Thyroid gland (tissue), 4 donors: ENCODE measurements at regions not wholly inside any gene's neighbourhood (a gene's known extent, or its start where the extent isn't known, plus 50 kb on each side); places are given as distances from the start of the nearest gene placed in this dataset.

Experiments
- POLR2A ChIP-seq, 2 donors: fragments of 450-650 bp; IDR thresholded peaks; one replicate each; pipeline ENCODE4 v1.6.1; 2017; ENCODE audit warnings: antibody characterized with exemption in 2 of 2, mild to moderate bottlenecking in 2 of 2, moderate library complexity in 1 of 2
- TF ChIP-seq, protein P1 (sequence below), 6 experiments: fragments of 200-600 bp in 3 of 6; fragments of 450-650 bp in 3 of 6; sonication (generic) in 3 of 6; IDR thresholded peaks; one replicate each; pipeline ENCODE4 v1.5.1; 2016 to 2019; ENCODE audit warnings: antibody characterized with exemption in 6 of 6, mild to moderate bottlenecking in 2 of 6, inconsistent platforms in 1 of 6, moderate library complexity in 1 of 6

GRCh38 chr4:184968366-184968765 lies 49.9 kb upstream of the HELT start:
- TF ChIP-seq POLR2A (IDR thresholded peaks at IDR 0.05), result no peak
- TF ChIP-seq, protein P1, sequence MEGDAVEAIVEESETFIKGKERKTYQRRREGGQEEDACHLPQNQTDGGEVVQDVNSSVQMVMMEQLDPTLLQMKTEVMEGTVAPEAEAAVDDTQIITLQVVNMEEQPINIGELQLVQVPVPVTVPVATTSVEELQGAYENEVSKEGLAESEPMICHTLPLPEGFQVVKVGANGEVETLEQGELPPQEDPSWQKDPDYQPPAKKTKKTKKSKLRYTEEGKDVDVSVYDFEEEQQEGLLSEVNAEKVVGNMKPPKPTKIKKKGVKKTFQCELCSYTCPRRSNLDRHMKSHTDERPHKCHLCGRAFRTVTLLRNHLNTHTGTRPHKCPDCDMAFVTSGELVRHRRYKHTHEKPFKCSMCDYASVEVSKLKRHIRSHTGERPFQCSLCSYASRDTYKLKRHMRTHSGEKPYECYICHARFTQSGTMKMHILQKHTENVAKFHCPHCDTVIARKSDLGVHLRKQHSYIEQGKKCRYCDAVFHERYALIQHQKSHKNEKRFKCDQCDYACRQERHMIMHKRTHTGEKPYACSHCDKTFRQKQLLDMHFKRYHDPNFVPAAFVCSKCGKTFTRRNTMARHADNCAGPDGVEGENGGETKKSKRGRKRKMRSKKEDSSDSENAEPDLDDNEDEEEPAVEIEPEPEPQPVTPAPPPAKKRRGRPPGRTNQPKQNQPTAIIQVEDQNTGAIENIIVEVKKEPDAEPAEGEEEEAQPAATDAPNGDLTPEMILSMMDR (IDR thresholded peaks at IDR 0.05), result no peak
